Left lung (tissue), 4 donors: ENCODE measurements at regions not wholly inside any gene's neighbourhood (a gene's known extent, or its start where the extent isn't known, plus 50 kb on each side); places are given as distances from the start of the nearest gene placed in this dataset.
A peak's percentile ranks its signal among the peaks of the same experiment; 100 is the strongest.

ENCODE experiments used
- ATAC-seq: fragments of 200-7000 bp; cut with Tn5 transposase; one replicate; pipeline ENCODE4 v1.9.1; 2020; ENCODE audit warnings: moderate library complexity
- DNase-seq, 4 donors: peaks; one replicate each; pipeline ENCODE4 v3.0.0-alpha.2; 2013 to 2020
- H3K27ac ChIP-seq, 2 donors: fragments of 200-600 bp; sonication (generic) in 1 of 2; one replicate each; pipeline versions ENCODE4 v1.5.0 to v1.8.0; 2020 to 2021
- H3K27me3 ChIP-seq, 2 donors: fragments of 200-600 bp; sonication (generic) in 1 of 2; one replicate each; pipeline versions ENCODE4 v1.5.0 to v1.8.0; 2020 to 2021
- H3K36me3 ChIP-seq, 2 donors: fragments of 200-600 bp; sonication (generic) in 1 of 2; one replicate each; pipeline versions ENCODE4 v1.5.0 to v1.8.0; 2020 to 2021
- H3K4me1 ChIP-seq, 2 donors: fragments of 200-600 bp; one replicate each; pipeline ENCODE4 v1.8.0; 2021
- H3K4me3 ChIP-seq, 2 donors: fragments of 200-600 bp; sonication (generic) in 1 of 2; one replicate each; pipeline versions ENCODE4 v1.5.0 to v1.8.0; 2020 to 2021; ENCODE audit warnings: mild to moderate bottlenecking in 1 of 2
- H3K9me3 ChIP-seq, 2 donors: fragments of 200-600 bp; sonication (generic) in 1 of 2; one replicate each; pipeline versions ENCODE4 v1.5.0 to v1.8.0; 2020 to 2021
- intact Hi-C, 2 donors: fragments of 100-400 bp; cut with DNase I; formaldehyde crosslinking; loops; one replicate each; pipeline versions ENCODE4 v1.11.2 to v1.14.2; 2022
- TF ChIP-seq, protein P1 (sequence below), 2 donors: fragments of 200-600 bp; sonication (generic) in 1 of 2; IDR thresholded peaks; one replicate each; pipeline versions ENCODE4 v1.5.0 to v1.8.0; 2021; ENCODE audit warnings: antibody characterized with exemption in 2 of 2
- donor health status: DM: no; HTN: yes; CAD: no.
- donor health status: DM: no; HTN: no; CAD: no.

DNA sequence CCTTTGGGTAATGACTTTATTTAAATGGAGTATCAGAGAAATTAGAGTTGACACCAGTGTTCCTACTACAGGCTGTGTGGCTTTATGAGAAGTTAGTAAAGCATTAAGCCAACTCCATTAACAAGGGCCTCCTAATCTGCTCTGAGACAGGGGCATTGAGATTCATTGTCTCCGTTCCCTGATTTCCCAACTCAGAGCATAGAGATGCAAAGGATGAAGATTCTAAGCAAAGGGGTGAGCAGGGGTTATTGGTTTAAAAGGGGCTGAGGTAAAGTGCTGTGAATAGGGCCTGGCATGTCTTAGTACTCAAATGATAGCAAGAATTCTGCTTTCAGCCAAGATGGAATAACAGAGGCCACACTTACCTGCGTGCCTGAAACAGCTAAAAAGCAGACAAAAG, 428.4 kb downstream of the PTPRU start:
- no peak overlapping the region for H3K27ac ChIP-seq
- no peak overlapping the region for H3K4me3 ChIP-seq
- TF ChIP-seq, protein P1, sequence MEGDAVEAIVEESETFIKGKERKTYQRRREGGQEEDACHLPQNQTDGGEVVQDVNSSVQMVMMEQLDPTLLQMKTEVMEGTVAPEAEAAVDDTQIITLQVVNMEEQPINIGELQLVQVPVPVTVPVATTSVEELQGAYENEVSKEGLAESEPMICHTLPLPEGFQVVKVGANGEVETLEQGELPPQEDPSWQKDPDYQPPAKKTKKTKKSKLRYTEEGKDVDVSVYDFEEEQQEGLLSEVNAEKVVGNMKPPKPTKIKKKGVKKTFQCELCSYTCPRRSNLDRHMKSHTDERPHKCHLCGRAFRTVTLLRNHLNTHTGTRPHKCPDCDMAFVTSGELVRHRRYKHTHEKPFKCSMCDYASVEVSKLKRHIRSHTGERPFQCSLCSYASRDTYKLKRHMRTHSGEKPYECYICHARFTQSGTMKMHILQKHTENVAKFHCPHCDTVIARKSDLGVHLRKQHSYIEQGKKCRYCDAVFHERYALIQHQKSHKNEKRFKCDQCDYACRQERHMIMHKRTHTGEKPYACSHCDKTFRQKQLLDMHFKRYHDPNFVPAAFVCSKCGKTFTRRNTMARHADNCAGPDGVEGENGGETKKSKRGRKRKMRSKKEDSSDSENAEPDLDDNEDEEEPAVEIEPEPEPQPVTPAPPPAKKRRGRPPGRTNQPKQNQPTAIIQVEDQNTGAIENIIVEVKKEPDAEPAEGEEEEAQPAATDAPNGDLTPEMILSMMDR (IDR thresholded peaks at IDR 0.05), result no peak
- peaks cover 0 to 7% of the 10 kb centered on the region in 2 donors for H3K9me3 ChIP-seq
- H3K36me3 ChIP-seq, result no peaks in the 10 kb centered on the region
- intact Hi-C loops, result no loop called here
- no peaks in the 10 kb centered on the region for H3K4me1 ChIP-seq
- DNase-seq, result no peak
- ATAC-seq, result no peak
- H3K27me3 ChIP-seq, result peaks cover 0 to 5% of the 10 kb centered on the region in 2 donors

DNA sequence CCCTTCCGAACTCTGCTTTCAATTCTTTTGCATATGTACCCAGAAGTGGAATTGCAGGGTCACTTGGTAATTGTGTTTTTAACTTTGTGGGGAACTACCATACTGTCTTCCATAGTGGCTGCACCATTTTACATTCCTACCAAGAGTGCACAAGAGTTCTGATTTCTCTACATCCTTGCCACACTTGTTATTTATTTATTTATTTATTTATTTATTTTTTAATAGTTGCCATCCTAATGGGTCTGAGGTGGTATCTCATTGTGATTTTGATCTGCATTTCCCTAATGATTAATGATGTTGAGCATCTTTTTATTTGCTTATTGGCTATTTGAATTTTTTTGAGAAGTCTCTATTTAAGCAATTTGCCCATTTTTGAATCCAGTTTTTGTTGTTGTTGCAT, 422.4 kb downstream of the PTPRU start:
- Histone ChIP-seq H3K27me3 (peaks cover 0 to 4% of the 10 kb centered on the region in 2 donors), H3K4me1 (no peaks in the 10 kb centered on the region), H3K9me3 (peaks cover 0 to 14% of the 10 kb centered on the region in 2 donors), H3K36me3 (no peaks in the 10 kb centered on the region), H3K27ac (no peak overlapping the region), H3K4me3 (no peak overlapping the region)
- TF ChIP-seq, protein P1 (IDR thresholded peaks at IDR 0.05), result no peak
- ATAC-seq (no peak), DNase-seq (no peak)
- intact Hi-C loops, result no loop called here

DNA sequence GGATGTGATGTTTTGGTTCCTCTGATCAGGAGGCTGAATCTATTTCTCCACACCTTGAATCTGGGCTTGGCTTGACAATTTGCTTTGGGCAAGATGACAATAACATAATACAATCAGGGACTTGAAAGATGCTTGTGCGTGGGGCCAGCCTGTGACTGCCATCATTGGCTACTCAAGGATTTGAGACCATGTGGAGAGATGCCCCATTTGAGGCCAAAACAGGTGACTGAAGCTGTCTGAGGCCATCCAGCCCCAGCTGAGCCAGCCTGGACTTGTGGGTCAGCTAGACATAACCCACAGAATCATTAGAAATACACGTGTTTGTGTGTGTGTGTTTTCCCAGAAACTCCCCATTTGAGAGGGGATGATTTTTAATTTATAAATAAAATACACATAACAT, 421.5 kb downstream of the PTPRU start:
- Histone ChIP-seq H3K27me3 (no peaks in the 10 kb centered on the region), H3K36me3 (no peaks in the 10 kb centered on the region), H3K9me3 (peaks cover 0 to 14% of the 10 kb centered on the region in 2 donors), H3K4me3 (no peak overlapping the region), H3K27ac (no peak overlapping the region), H3K4me1 (no peaks in the 10 kb centered on the region)
- intact Hi-C loops, result no loop called here
- DNase-seq (no peak), ATAC-seq (no peak)
- TF ChIP-seq, protein P1 (IDR thresholded peaks at IDR 0.05), result no peak

DNA sequence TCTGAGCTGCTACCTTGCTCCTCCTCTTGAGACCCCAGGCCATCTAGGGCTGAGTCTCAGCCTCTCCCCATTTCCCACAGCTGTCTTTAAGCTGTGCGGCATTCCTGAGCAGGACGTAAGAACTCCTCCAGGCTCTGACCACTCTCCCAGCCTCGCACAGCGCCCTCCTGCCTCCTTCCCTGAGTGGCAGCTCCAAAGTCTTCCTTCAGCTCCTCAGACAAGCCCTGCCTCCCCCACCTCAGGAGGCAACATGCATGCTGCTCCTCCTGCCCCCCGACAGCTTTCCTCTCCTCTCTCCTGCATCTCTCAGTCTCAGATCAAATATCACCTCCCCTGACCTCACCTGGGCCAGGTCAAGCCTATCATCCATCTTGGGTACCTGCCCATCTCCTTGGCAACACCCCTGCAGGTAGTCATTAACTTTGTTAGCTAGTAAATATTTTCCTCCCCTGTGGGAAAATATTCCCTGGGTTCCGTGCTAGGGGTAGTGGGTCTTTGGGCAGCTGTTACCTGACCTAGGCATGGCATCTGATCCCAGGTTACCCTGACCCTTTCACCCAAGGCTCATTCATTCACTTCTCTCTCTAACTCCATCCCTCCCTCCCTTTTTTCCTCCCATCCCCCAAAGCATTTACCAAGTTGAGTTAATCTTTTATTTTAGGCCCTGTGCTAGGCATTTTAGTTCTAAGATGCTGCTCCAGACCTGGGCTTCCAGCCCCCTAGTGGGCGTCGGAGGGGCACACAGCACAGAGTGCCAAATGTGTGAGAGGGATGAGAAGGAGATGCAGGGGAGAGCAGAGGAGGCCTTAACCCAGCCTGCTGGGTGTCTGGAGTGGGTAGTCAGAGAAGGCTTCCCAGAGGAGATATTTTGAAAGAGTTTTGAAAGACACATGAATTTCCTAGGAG, 419.9 kb downstream of the PTPRU start:
- ATAC-seq (no peak), DNase-seq (peak in 1 of 4 donors; percentile 4)
- H3K4me1 ChIP-seq, result no peaks in the 10 kb centered on the region
- H3K9me3 ChIP-seq, result peaks cover 0 to 7% of the 10 kb centered on the region in 2 donors
- H3K4me3 ChIP-seq, result no peak overlapping the region
- TF ChIP-seq, protein P1 (IDR thresholded peaks at IDR 0.05), result peak in 1 of 2 donors; percentile 7
- H3K27ac ChIP-seq, result no peak overlapping the region
- H3K36me3 ChIP-seq, result no peaks in the 10 kb centered on the region
- H3K27me3 ChIP-seq, result no peaks in the 10 kb centered on the region
- intact Hi-C loops, result no loop called here

DNA sequence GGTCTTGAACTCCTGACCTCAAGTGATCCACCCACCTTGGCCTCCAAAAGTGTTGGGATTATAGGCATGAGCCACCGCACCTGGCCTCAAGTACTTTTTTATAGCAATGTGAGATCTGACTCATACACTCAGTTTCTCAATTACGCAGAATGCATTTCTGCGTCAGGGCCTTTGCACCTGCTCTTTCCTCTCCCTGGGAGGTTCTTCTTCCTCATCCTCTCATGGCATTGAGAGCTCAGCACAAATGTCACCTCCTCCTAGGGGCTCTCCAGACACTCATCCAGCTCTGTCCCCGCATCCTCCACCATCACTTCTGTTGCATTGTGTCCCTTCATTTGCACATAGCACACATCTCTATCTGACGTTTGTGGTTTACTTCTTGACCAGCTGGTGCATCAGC, 418.8 kb downstream of the PTPRU start:
- Histone ChIP-seq H3K4me1 (no peaks in the 10 kb centered on the region), H3K27me3 (no peaks in the 10 kb centered on the region), H3K27ac (no peak overlapping the region), H3K4me3 (no peak overlapping the region), H3K36me3 (no peaks in the 10 kb centered on the region), H3K9me3 (peaks cover 0 to 7% of the 10 kb centered on the region in 2 donors)
- intact Hi-C loops, result no loop called here
- DNase-seq, result no peak
- ATAC-seq, result no peak
- TF ChIP-seq, protein P1 (IDR thresholded peaks at IDR 0.05), result no peak
